Neural progenitor cell (in vitro differentiated cells): ENCODE measurements at regions not wholly inside any gene's neighbourhood (a gene's known extent, or its start where the extent isn't known, plus 50 kb on each side); places are given as distances from the start of the nearest gene placed in this dataset.
"Not testable (repeated sequence)": the region's sequence is repeated elsewhere in the genome, so short reads cannot be mapped to it uniquely, and the experiment has no call there.

ENCODE experiments used
- DNase-seq: peaks from one replicate; pipeline ENCODE4 v3.0.0-alpha.2; 2016; ENCODE audit warnings: low spot score
- H2AFZ ChIP-seq: fragments of 200-600 bp; sonication (generic); replicated peaks from 2 replicates; pipeline ENCODE4 v1.6.1; 2016; ENCODE audit warnings: antibody characterized with exemption
- H3F3A ChIP-seq: fragments of 200-600 bp; sonication (generic); 2 replicates; pipeline ENCODE4 v1.6.1; 2016; ENCODE audit warnings: antibody characterized with exemption, low read depth
- H3K27ac ChIP-seq: fragments of 200-600 bp; sonication (generic); 2 replicates; pipeline ENCODE4 v1.5.1; 2016; ENCODE audit warnings: mild to moderate bottlenecking
- H3K27me3 ChIP-seq: fragments of 200-600 bp; sonication (generic); 2 replicates; pipeline ENCODE4 v1.6.1; 2016; ENCODE audit warnings: mild to moderate bottlenecking, moderate library complexity
- H3K36me3 ChIP-seq: fragments of 200-600 bp; sonication (generic); 2 replicates; pipeline ENCODE4 v1.5.1; 2016
- H3K4me1 ChIP-seq: fragments of 200-600 bp; sonication (generic); 2 replicates; pipeline ENCODE4 v1.6.1; 2016; ENCODE audit warnings: mixed run types
- H3K4me2 ChIP-seq: fragments of 200-600 bp; sonication (generic); 2 replicates; pipeline ENCODE4 v1.6.1; 2016
- H3K4me3 ChIP-seq: fragments of 200-600 bp; sonication (generic); 2 replicates; pipeline ENCODE4 v1.5.1; 2016
- H3K79me2 ChIP-seq: fragments of 200-600 bp; sonication (generic); 2 replicates; pipeline ENCODE4 v1.6.1; 2016; ENCODE audit warnings: low read depth
- H3K9ac ChIP-seq: fragments of 200-600 bp; sonication (generic); 2 replicates; pipeline ENCODE4 v1.6.1; 2016
- H3K9me3 ChIP-seq: fragments of 200-600 bp; sonication (generic); 2 replicates; pipeline ENCODE4 v1.5.1; 2016; ENCODE audit warnings: low read depth
- H4K20me1 ChIP-seq: fragments of 200-600 bp; sonication (generic); 2 replicates; pipeline ENCODE4 v1.6.1; 2016; ENCODE audit warnings: low read depth
- H3K27ac Mint-ChIP-seq: 3 replicates; pipeline ENCODE4 v1.8.0; 2021; ENCODE audit warnings: mixed read lengths
- H3K27me3 Mint-ChIP-seq: 2 replicates; pipeline ENCODE4 v1.8.0; 2022; ENCODE audit warnings: low read depth, mild to moderate bottlenecking, inconsistent platforms, moderate library complexity, mixed read lengths; ENCODE audit not compliant: insufficient read depth
- H3K36me3 Mint-ChIP-seq: 3 replicates; pipeline ENCODE4 v1.8.0; 2021; ENCODE audit warnings: mixed read lengths
- H3K4me1 Mint-ChIP-seq: 3 replicates; pipeline ENCODE4 v1.8.0; 2021; ENCODE audit warnings: mixed read lengths
- H3K4me3 Mint-ChIP-seq: 3 replicates; pipeline ENCODE4 v1.8.0; 2021; ENCODE audit warnings: mild to moderate bottlenecking, moderate library complexity, mixed read lengths
- H3K9me3 Mint-ChIP-seq: 3 replicates; pipeline ENCODE4 v1.8.0; 2020; ENCODE audit warnings: mixed read lengths

GRCh38 chr9:41367301-41367700 is 178.2 kb upstream of the ZNG1F start:
- H3K4me3 ChIP-seq, H3K36me3 Mint-ChIP-seq, H3K27ac ChIP-seq: not testable (repeated sequence)

GRCh38 chr9:41361790-41362189 is 172.7 kb upstream of the ZNG1F start:
- H3K4me3 ChIP-seq, H3K36me3 Mint-ChIP-seq, H3K27ac Mint-ChIP-seq, H3K27ac ChIP-seq, H3K4me3 Mint-ChIP-seq, H3F3A ChIP-seq, H3K79me2 ChIP-seq, H4K20me1 ChIP-seq, H3K36me3 ChIP-seq, H3K27me3 Mint-ChIP-seq, H3K4me1 Mint-ChIP-seq, H3K9me3 ChIP-seq, H3K27me3 ChIP-seq, H2AFZ ChIP-seq, H3K9ac ChIP-seq, H3K9me3 Mint-ChIP-seq, DNase-seq, H3K4me1 ChIP-seq, H3K4me2 ChIP-seq: not testable (repeated sequence)

More at GRCh38 chr9:41367301-41367700, 178.2 kb upstream of the ZNG1F start:
- not testable (repeated sequence) for H3K27me3 ChIP-seq, H3K4me2 ChIP-seq, H3K4me3 Mint-ChIP-seq, H2AFZ ChIP-seq, H3K27ac Mint-ChIP-seq, H3K4me1 Mint-ChIP-seq, H3K9me3 Mint-ChIP-seq, H3K27me3 Mint-ChIP-seq, H3K79me2 ChIP-seq, DNase-seq, H4K20me1 ChIP-seq, H3K36me3 ChIP-seq, H3F3A ChIP-seq, H3K9me3 ChIP-seq, H3K9ac ChIP-seq, H3K4me1 ChIP-seq

- not testable (repeated sequence) for H3K36me3 Mint-ChIP-seq, H3K36me3 ChIP-seq, H3K27me3 Mint-ChIP-seq, H3K4me1 Mint-ChIP-seq, H3K9ac ChIP-seq, H3K27me3 ChIP-seq, H3K27ac ChIP-seq, H4K20me1 ChIP-seq, H3K9me3 ChIP-seq, H3K9me3 Mint-ChIP-seq, H3F3A ChIP-seq, H3K4me1 ChIP-seq, H3K79me2 ChIP-seq
- Histone ChIP-seq H2AFZ (peak overlapping the region; percentile 76), H3K4me2 (peak overlapping the region; percentile 80), H3K4me3 (peak overlapping the region; percentile 50)
- H3K27ac Mint-ChIP-seq, result peak overlapping the region; percentile 94
- H3K4me3 Mint-ChIP-seq, result peak overlapping the region; percentile 90
- DNase-seq, result peak; percentile 1
Measured at GRCh38 chr9:41359116-41359515, 170.0 kb upstream of the ZNG1F start.

GRCh38 chr9:41358682-41359081 is 169.6 kb upstream of the ZNG1F start:
- H2AFZ ChIP-seq, result peak overlapping the region; percentile 76
- not testable (repeated sequence) for H3K9ac ChIP-seq, H3K79me2 ChIP-seq

GRCh38 chr9:41357918-41358404 is 168.8 kb upstream of the ZNG1F start:
- not testable (repeated sequence) for H3K27me3 Mint-ChIP-seq, H3K4me3 ChIP-seq, DNase-seq, H3K4me1 ChIP-seq, H3K4me2 ChIP-seq, H3K36me3 ChIP-seq, H3K79me2 ChIP-seq, H3K9ac ChIP-seq, H4K20me1 ChIP-seq, H3K27me3 ChIP-seq, H3K4me1 Mint-ChIP-seq, H3K9me3 ChIP-seq, H2AFZ ChIP-seq, H3K27ac Mint-ChIP-seq, H3K27ac ChIP-seq, H3K9me3 Mint-ChIP-seq, H3F3A ChIP-seq, H3K36me3 Mint-ChIP-seq
- H3K4me3 Mint-ChIP-seq, result peak overlapping the region; percentile 90

More at GRCh38 chr9:41358682-41359081, 169.6 kb upstream of the ZNG1F start:
- peak overlapping the region; percentile 90 for H3K4me3 Mint-ChIP-seq
- H3F3A ChIP-seq, H3K4me1 Mint-ChIP-seq, H3K27ac Mint-ChIP-seq, H3K27me3 Mint-ChIP-seq, H3K27me3 ChIP-seq, H3K4me1 ChIP-seq, H3K9me3 ChIP-seq, H4K20me1 ChIP-seq, H3K36me3 Mint-ChIP-seq, H3K9me3 Mint-ChIP-seq, H3K27ac ChIP-seq, H3K36me3 ChIP-seq: not testable (repeated sequence)
- DNase-seq, result peak; percentile 66
- H3K4me3 ChIP-seq, result peak overlapping the region; percentile 50
- H3K4me2 ChIP-seq, result peak overlapping the region; percentile 80

GRCh38 chr9:41357350-41357748 is 168.2 kb upstream of the ZNG1F start:
- not testable (repeated sequence) for H3K27ac Mint-ChIP-seq, H3K4me3 ChIP-seq, H3K4me2 ChIP-seq, H3K9me3 Mint-ChIP-seq, H2AFZ ChIP-seq, H3K79me2 ChIP-seq, DNase-seq, H4K20me1 ChIP-seq, H3K4me3 Mint-ChIP-seq, H3K27me3 Mint-ChIP-seq, H3K9me3 ChIP-seq, H3K27me3 ChIP-seq, H3K36me3 ChIP-seq, H3K4me1 Mint-ChIP-seq, H3K27ac ChIP-seq, H3F3A ChIP-seq, H3K4me1 ChIP-seq, H3K9ac ChIP-seq, H3K36me3 Mint-ChIP-seq

- H2AFZ ChIP-seq, H3K36me3 ChIP-seq, H3K79me2 ChIP-seq, H4K20me1 ChIP-seq, H3K4me2 ChIP-seq, H3K27me3 ChIP-seq, H3K27ac Mint-ChIP-seq, H3K27ac ChIP-seq, H3K4me3 ChIP-seq, H3K4me3 Mint-ChIP-seq, H3K4me1 Mint-ChIP-seq, H3K9ac ChIP-seq, H3K4me1 ChIP-seq, H3K9me3 ChIP-seq, DNase-seq, H3K9me3 Mint-ChIP-seq, H3K27me3 Mint-ChIP-seq, H3K36me3 Mint-ChIP-seq, H3F3A ChIP-seq: not testable (repeated sequence)
Measured at GRCh38 chr9:41356588-41357349, 167.7 kb upstream of the ZNG1F start.

GRCh38 chr9:41355712-41356450 is 166.8 kb upstream of the ZNG1F start:
- not testable (repeated sequence) for H3K4me3 Mint-ChIP-seq, H3K9me3 Mint-ChIP-seq, H3K36me3 ChIP-seq, H3K4me1 Mint-ChIP-seq, H3K4me2 ChIP-seq, H3K9ac ChIP-seq, H3K27ac ChIP-seq, H3K27me3 Mint-ChIP-seq, H3K9me3 ChIP-seq, H3K27ac Mint-ChIP-seq, H2AFZ ChIP-seq, H3K79me2 ChIP-seq, H3K4me1 ChIP-seq, H3K36me3 Mint-ChIP-seq, H3F3A ChIP-seq, H3K4me3 ChIP-seq, H4K20me1 ChIP-seq, H3K27me3 ChIP-seq, DNase-seq
